Choroid plexus epithelial cell (primary cell): ENCODE measurements at regions not wholly inside any gene's neighbourhood (a gene's known extent, or its start where the extent isn't known, plus 50 kb on each side); places are given as distances from the start of the nearest gene placed in this dataset.

Experiments used
- DNase-seq: peaks from one replicate; pipeline ENCODE4 v3.0.0-alpha.2; 2010; ENCODE audit warnings: low read depth
- H3K4me3 ChIP-seq: 2 replicates; pipeline ENCODE4 v1.5.1; 2011; ENCODE audit warnings: low read depth, mild to moderate bottlenecking, control low read depth, low read length, moderate library complexity
- CTCF ChIP-seq: conservative IDR thresholded peaks from 2 replicates; pipeline ENCODE4 v1.5.1; 2011; ENCODE audit warnings: low read depth, mild to moderate bottlenecking, control low read depth, inconsistent platforms, low read length, moderate library complexity

GRCh38 chr13:31050486-31051400 is 111.0 kb downstream of the HSPH1 start:
- peak; percentile 57 for TF ChIP-seq CTCF
- no peak overlapping the region for H3K4me3 ChIP-seq
- DNase-seq, result peak; percentile 41

GRCh38 chr13:31049833-31050232 is 111.9 kb downstream of the HSPH1 start:
- no peak for TF ChIP-seq CTCF
- no peak overlapping the region for H3K4me3 ChIP-seq
- no peak for DNase-seq

GRCh38 chr13:31049083-31049482 is 112.6 kb downstream of the HSPH1 start:
- no peak overlapping the region for H3K4me3 ChIP-seq
- TF ChIP-seq CTCF, result no peak
- no peak for DNase-seq

GRCh38 chr13:31048521-31048920 is 113.2 kb downstream of the HSPH1 start:
- H3K4me3 ChIP-seq, result no peak overlapping the region
- no peak for TF ChIP-seq CTCF
- DNase-seq, result no peak

GRCh38 chr13:31046711-31047279 is 114.3 kb downstream of the TEX26 start:
- no peak for TF ChIP-seq CTCF
- peak; percentile 64 for DNase-seq

GRCh38 chr13:31045286-31046081 is 113.0 kb downstream of the TEX26 start:
- H3K4me3 ChIP-seq, result no peak overlapping the region
- peak; percentile 97 for DNase-seq
- no peak for TF ChIP-seq CTCF

More at GRCh38 chr13:31046711-31047279, 114.3 kb downstream of the TEX26 start:
- H3K4me3 ChIP-seq, result no peak overlapping the region
